ENCODE measurements at regions not wholly inside any gene's neighbourhood (a gene's known extent, or its start where the extent isn't known, plus 50 kb on each side); places are given as distances from the start of the nearest gene placed in this dataset.

- intact Hi-C loops (cut with DNase I) = no loop called here
- TF ChIP-seq EP300 (IDR thresholded peaks at IDR 0.05) = no peak
- TF ChIP-seq CTCF (IDR thresholded peaks at IDR 0.05) = no peak
- no peak for TF ChIP-seq POLR2A (IDR thresholded peaks at IDR 0.05)
- Histone ChIP-seq H3K27ac (no peak overlapping the region), H3K9me3 (no peaks in the 10 kb centered on the region), H3K36me3 (no peaks in the 10 kb centered on the region), H3K4me1 (ENCODE audit: insufficient read depth) (no peaks in the 10 kb centered on the region), H3K4me3 (no peak overlapping the region), H3K27me3 (no peaks in the 10 kb centered on the region)
- DNase-seq = no peak
- WGBS, 3 donors = 85 to 86% (median 85%) methylated on average over 3 of the region's 3 CpGs
Observed at GRCh38 chr12:118467641-118468305, 91.4 kb downstream of the SUDS3 start.

GRCh38 chr12:118472940-118473339 is 96.6 kb downstream of the SUDS3 start:
- H3K4me3 ChIP-seq = no peak overlapping the region
- no peaks in the 10 kb centered on the region for H3K36me3 ChIP-seq
- H3K27ac ChIP-seq = no peak overlapping the region
- H3K9me3 ChIP-seq = no peaks in the 10 kb centered on the region
- no peaks in the 10 kb centered on the region for H3K4me1 ChIP-seq (ENCODE audit: insufficient read depth)
- TF ChIP-seq CTCF (IDR thresholded peaks at IDR 0.05) = no peak
- H3K27me3 ChIP-seq = no peaks in the 10 kb centered on the region
- WGBS, 3 donors = 77 to 87% (median 85%) methylated on average over 1 of the region's 1 CpG
- no peak for DNase-seq
- intact Hi-C loops (cut with DNase I) = no loop called here

- DNase-seq = no peak
- Histone ChIP-seq H3K4me3 (no peak overlapping the region), H3K27me3 (no peaks in the 10 kb centered on the region), H3K9me3 (no peaks in the 10 kb centered on the region), H3K4me1 (ENCODE audit: insufficient read depth) (no peaks in the 10 kb centered on the region), H3K36me3 (no peaks in the 10 kb centered on the region), H3K27ac (no peak overlapping the region)
- intact Hi-C loops (cut with DNase I) = no loop called here
- WGBS, 3 donors = 32 to 48% (median 39%) methylated on average over 4 of the region's 4 CpGs
- no peak for TF ChIP-seq CTCF (IDR thresholded peaks at IDR 0.05)
- TF ChIP-seq POLR2A (IDR thresholded peaks at IDR 0.05) = no peak
- no peak for TF ChIP-seq EP300 (IDR thresholded peaks at IDR 0.05)
Observed at GRCh38 chr12:118480235-118480634, 103.9 kb downstream of the SUDS3 start.

- intact Hi-C loops (cut with DNase I) = no loop called here
- no peaks in the 10 kb centered on the region for H3K4me1 ChIP-seq (ENCODE audit: insufficient read depth)
- no peak overlapping the region for H3K4me3 ChIP-seq
- TF ChIP-seq POLR2A (IDR thresholded peaks at IDR 0.05) = no peak
- TF ChIP-seq EP300 (IDR thresholded peaks at IDR 0.05) = no peak
- no peak for TF ChIP-seq CTCF (IDR thresholded peaks at IDR 0.05)
- no peaks in the 10 kb centered on the region for H3K9me3 ChIP-seq
- DNase-seq = no peak
- H3K27me3 ChIP-seq = no peaks in the 10 kb centered on the region
- no peak overlapping the region for H3K27ac ChIP-seq
- WGBS, 3 donors = 48 to 60% (median 52%) methylated on average over 2 of the region's 2 CpGs
- H3K36me3 ChIP-seq = no peaks in the 10 kb centered on the region
Observed at GRCh38 chr12:118488034-118488433, 111.7 kb downstream of the SUDS3 start.
